OCI-LY7 (cell line): ENCODE measurements at regions not wholly inside any gene's neighbourhood (a gene's known extent, or its start where the extent isn't known, plus 50 kb on each side); places are given as distances from the start of the nearest gene placed in this dataset.

ENCODE experiments used
- BruUV-seq: library from RNA; stranded (reverse); fragments of 400-500 nt; replicated peaks from 2 replicates; lab custom pipeline; 2021; lab: Mats Ljungman, UMichigan
- CTCF ChIA-PET: fragments of 300-600 bp; sonication (Branson Sonifier 250); formaldehyde crosslinking; loops from one replicate; lab custom pipeline; 2022; ENCODE audit warnings: antibody characterized with exemption; ENCODE audit not compliant: unreplicated experiment; lab: Charles Lee
- POLR2A ChIA-PET: fragments of 300-600 bp; sonication (Branson Sonifier 250); formaldehyde crosslinking; loops from one replicate; lab custom pipeline; 2022; ENCODE audit warnings: antibody characterized with exemption; lab: Charles Lee
- DNase-seq: peaks from one replicate; pipeline ENCODE4 v3.0.0-alpha.2; 2015; ENCODE audit warnings: low spot score
- H2AFZ ChIP-seq: fragments of 200-600 bp; sonication (generic), shearing (Covaris generic); 2 replicates; pipeline ENCODE4 v1.6.1; 2014; ENCODE audit warnings: mild to moderate bottlenecking, antibody characterized with exemption, low read length, moderate library complexity
- H3K27ac ChIP-seq: fragments of 200-600 bp; sonication (generic); 2 replicates; pipeline ENCODE4 v1.5.1; 2014; ENCODE audit warnings: mixed run types, low read depth, mild to moderate bottlenecking, moderate library complexity, low read length, inconsistent platforms; ENCODE audit not compliant: poor library complexity, severe bottlenecking
- H3K36me3 ChIP-seq: fragments of 200-600 bp; sonication (generic); 2 replicates; pipeline ENCODE4 v1.6.1; 2014; ENCODE audit warnings: mild to moderate bottlenecking, antibody characterized with exemption, low read length, moderate library complexity, mixed read lengths; ENCODE audit not compliant: insufficient read depth
- H3K4me1 ChIP-seq: fragments of 200-600 bp; sonication (generic); 2 replicates; pipeline ENCODE4 v1.5.1; 2014; ENCODE audit warnings: mild to moderate bottlenecking, low read length; ENCODE audit not compliant: insufficient read depth, poor library complexity, severe bottlenecking
- H3K4me2 ChIP-seq: fragments of 200-600 bp; sonication (generic); 2 replicates; pipeline ENCODE4 v1.6.1; 2014; ENCODE audit warnings: mild to moderate bottlenecking, low read length
- H3K4me3 ChIP-seq: fragments of 200-600 bp; sonication (generic); 2 replicates; pipeline ENCODE4 v1.5.1; 2014; ENCODE audit warnings: mild to moderate bottlenecking, low read depth, low read length; ENCODE audit not compliant: poor library complexity, severe bottlenecking
- H3K79me2 ChIP-seq: fragments of 200-600 bp; sonication (generic); 2 replicates; pipeline ENCODE4 v1.6.1; 2016; ENCODE audit warnings: low read depth, mild to moderate bottlenecking, low read length, moderate library complexity, mixed read lengths; ENCODE audit not compliant: insufficient read depth
- H3K9me2 ChIP-seq: fragments of 200-600 bp; sonication (generic); 2 replicates; pipeline ENCODE4 v1.6.1; 2016; ENCODE audit warnings: mild to moderate bottlenecking, low read length, mixed read lengths; ENCODE audit not compliant: insufficient read depth
- H3K9me3 ChIP-seq: fragments of 200-600 bp; sonication (generic); 2 replicates; pipeline ENCODE4 v1.6.1; 2014; ENCODE audit warnings: mild to moderate bottlenecking, mixed run types, low read length, mixed read lengths
- H4K20me1 ChIP-seq: fragments of 200-600 bp; sonication (generic); 2 replicates; pipeline ENCODE4 v1.6.1; 2014; ENCODE audit warnings: mild to moderate bottlenecking, antibody characterized with exemption, low read length, moderate library complexity, mixed read lengths; ENCODE audit not compliant: insufficient read depth
- CTCF ChIP-seq: fragments of 200-600 bp; sonication (generic); conservative IDR thresholded peaks from 2 replicates; pipeline ENCODE4 v1.5.1; 2014; ENCODE audit warnings: mild to moderate bottlenecking, antibody characterized with exemption, low read length, moderate library complexity, mixed read lengths
- EZH2phosphoT487 ChIP-seq: fragments of 200-600 bp; sonication (generic); IDR thresholded peaks from 2 replicates; pipeline ENCODE4 v1.6.1; 2018; ENCODE audit warnings: low read depth, borderline replicate concordance, mild to moderate bottlenecking, mixed run types, antibody characterized with exemption, low read length, moderate library complexity, mixed read lengths
- intact Hi-C: fragments of 100-400 bp; cut with micrococcal nuclease; formaldehyde crosslinking; loops from one replicate; pipeline ENCODE4 v1.10.0; 2022; ENCODE audit not compliant: unreplicated experiment

GRCh38 chr1:22314706-22315105 lies 136.9 kb upstream of the ZBTB40 start:
- Histone ChIP-seq H3K36me3 (no peaks in the 10 kb centered on the region), H3K9me3 (no peaks in the 10 kb centered on the region), H3K9me2 (no peaks in the 10 kb centered on the region), H3K4me2 (no peak overlapping the region), H3K4me1 (no peaks in the 10 kb centered on the region), H3K27ac (no peak overlapping the region), H4K20me1 (no peaks in the 10 kb centered on the region), H3K4me3 (no peak overlapping the region), H3K79me2 (no peaks in the 10 kb centered on the region), H2AFZ (no peak overlapping the region)
- TF ChIP-seq CTCF (no peak), EZH2phosphoT487 (no peak)
- POLR2A ChIA-PET = no interaction called here
- CTCF ChIA-PET = no interaction called here
- DNase-seq = no peak
- BruUV-seq = no TSS peak
- intact Hi-C loops = no loop called here

- H3K9me2 ChIP-seq = no peaks in the 10 kb centered on the region
- no peaks in the 10 kb centered on the region for H3K9me3 ChIP-seq
- no peaks in the 10 kb centered on the region for H3K79me2 ChIP-seq
- DNase-seq = no peak
- H3K4me3 ChIP-seq = no peak overlapping the region
- no peak overlapping the region for H3K4me2 ChIP-seq
- POLR2A ChIA-PET = no interaction called here
- no peaks in the 10 kb centered on the region for H3K4me1 ChIP-seq
- no peaks in the 10 kb centered on the region for H3K36me3 ChIP-seq
- H4K20me1 ChIP-seq = no peaks in the 10 kb centered on the region
- BruUV-seq = no TSS peak
- CTCF ChIA-PET = no interaction called here
- no peak for TF ChIP-seq CTCF
- no peak for TF ChIP-seq EZH2phosphoT487
- intact Hi-C loops = no loop called here
- H2AFZ ChIP-seq = no peak overlapping the region
- H3K27ac ChIP-seq = no peak overlapping the region
These were observed 136.2 kb upstream of the ZBTB40 start for GRCh38 chr1:22315315-22316078.

GRCh38 chr1:22317231-22317919 lies 134.3 kb upstream of the ZBTB40 start:
- H3K36me3 ChIP-seq = no peaks in the 10 kb centered on the region
- H3K4me1 ChIP-seq = no peaks in the 10 kb centered on the region
- ChIA-PET POLR2A (interaction anchor here (0.7 kb wide), 1 partner anchor 1964 kb away, joined by 3 read pairs; no protein-coding TSS in a partner anchor), CTCF (no interaction called here)
- no TSS peak for BruUV-seq
- no peak overlapping the region for H3K4me3 ChIP-seq
- no peaks in the 10 kb centered on the region for H3K9me2 ChIP-seq
- H3K4me2 ChIP-seq = no peak overlapping the region
- TF ChIP-seq CTCF (peak; percentile 72), EZH2phosphoT487 (no peak)
- DNase-seq = peak; percentile 23
- no peaks in the 10 kb centered on the region for H3K79me2 ChIP-seq
- no peak overlapping the region for H3K27ac ChIP-seq
- no peak overlapping the region for H2AFZ ChIP-seq
- no peaks in the 10 kb centered on the region for H4K20me1 ChIP-seq
- H3K9me3 ChIP-seq = no peaks in the 10 kb centered on the region
- intact Hi-C loops = no loop called here
